ENCODE measurements at regions not wholly inside any gene's neighbourhood (a gene's known extent, or its start where the extent isn't known, plus 50 kb on each side); places are given as distances from the start of the nearest gene placed in this dataset.
"Not testable (repeated sequence)": the region's sequence is repeated elsewhere in the genome, so short reads cannot be mapped to it uniquely, and the experiment has no call there.

DNA sequence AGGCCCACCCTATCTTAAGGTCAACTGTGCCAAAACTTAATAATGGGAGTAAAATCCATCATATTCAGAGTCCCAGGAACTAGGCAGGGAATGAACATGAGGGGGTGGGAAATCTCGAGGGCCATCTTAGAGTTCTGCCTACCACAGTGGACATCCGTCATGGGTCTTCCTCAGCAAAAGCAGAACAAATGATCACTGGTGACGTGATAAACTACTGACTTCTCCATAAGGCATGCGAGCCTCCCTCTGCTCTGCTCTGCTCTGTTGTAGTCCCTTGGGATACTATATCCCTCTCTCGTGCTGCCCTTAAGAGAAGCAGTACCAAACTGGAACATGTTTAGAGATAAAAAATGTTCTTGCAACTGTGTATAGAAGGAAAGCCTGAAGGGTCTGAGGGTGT is 603.8 kb downstream of the TTLL7 start:
- in situ Hi-C loops (cut with MboI; ENCODE audit: low sequenced_read_pairs); POLR2A ChIA-PET (ENCODE audit: unreplicated experiment); CTCF ChIA-PET; DNase-seq; H3K79me1 ChIP-seq (ENCODE audit: low read depth in 1 of 2, low read length in 2 of 2); H3K9me3 ChIP-seq (ENCODE audit: control insufficient read depth, insufficient read depth, low read length); H2BK120ac ChIP-seq (ENCODE audit: low read depth, low read length); H4K20me1 ChIP-seq (ENCODE audit: insufficient read depth, low read length); H3K4me2 ChIP-seq (ENCODE audit: low read depth, low read length); H4K8ac ChIP-seq (ENCODE audit: low read depth in 2 of 2, low read length in 2 of 2); H3K9ac ChIP-seq (ENCODE audit: low read depth, low read length); ATAC-seq (ENCODE audit: low read depth); H3K4ac ChIP-seq (ENCODE audit: low read depth, low read length); BruUV-seq (replicated peaks); H3K56ac ChIP-seq (ENCODE audit: extremely low read depth, insufficient read depth, low read length); H3K9me1 ChIP-seq (ENCODE audit: insufficient read depth, low read length); H3K4me3 ChIP-seq (ENCODE audit: insufficient read depth, low read depth, low read length); dilution Hi-C loops (cut with HindIII; ENCODE audit: low sequenced_read_pairs, unreplicated experiment); H3K4me1 ChIP-seq (ENCODE audit: control insufficient read depth, insufficient read depth, low read length); H2AK5ac ChIP-seq (ENCODE audit: low read depth, low read length); H4K91ac ChIP-seq (ENCODE audit: insufficient read depth, low read depth, low read length); H2BK20ac ChIP-seq (ENCODE audit: low read depth, low read length); H2BK5ac ChIP-seq (ENCODE audit: low read depth, low read length, poor library complexity, severe bottlenecking); H3K14ac ChIP-seq (replicated peaks; ENCODE audit: low read depth, low read length); H3K23ac ChIP-seq (ENCODE audit: low read depth, low read length); intact Hi-C loops (cut with micrococcal nuclease); H2AFZ ChIP-seq (replicated peaks; ENCODE audit: low read length, poor library complexity); H2BK15ac ChIP-seq (ENCODE audit: low read depth, low read length); H3K18ac ChIP-seq (ENCODE audit: low read depth, low read length); H2AK9ac ChIP-seq (replicated peaks; ENCODE audit: low read depth, low read length, poor library complexity); H4K5ac ChIP-seq (ENCODE audit: low read depth, low read length); H3K27ac ChIP-seq (ENCODE audit: insufficient read depth, low read length); H3K27me3 ChIP-seq (ENCODE audit: control insufficient read depth, insufficient read depth, low read length); H3K36me3 ChIP-seq (ENCODE audit: control insufficient read depth, insufficient read depth, low read length): not testable (repeated sequence)
- WGBS, 2 experiments (ENCODE audit: extremely low coverage in 2 of 2, insufficient read length in 1 of 2), result no CpG with 5 or more reads among the region's 5 CpGs

DNA sequence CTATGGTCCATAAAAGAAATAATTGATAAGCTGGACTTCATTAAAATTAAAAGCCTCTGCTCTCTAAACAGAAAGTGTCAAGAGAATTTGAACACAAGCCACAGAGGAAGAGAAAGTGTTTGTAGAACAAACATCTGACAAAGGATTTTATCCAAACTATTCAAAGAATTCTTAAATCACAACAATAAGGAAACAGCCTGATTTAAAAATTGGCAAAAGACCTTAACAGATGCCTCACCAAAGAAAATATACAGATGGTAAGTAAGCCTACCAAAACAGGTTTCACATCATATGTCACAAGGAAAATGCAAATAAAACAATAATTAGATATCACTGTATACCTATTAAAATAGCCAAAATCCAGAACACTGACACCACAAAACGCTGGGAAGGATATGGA is 612.0 kb downstream of the TTLL7 start:
- H3K9ac ChIP-seq (ENCODE audit: low read depth, low read length); intact Hi-C loops (cut with micrococcal nuclease); H3K4me2 ChIP-seq (ENCODE audit: low read depth, low read length); H2BK5ac ChIP-seq (ENCODE audit: low read depth, low read length, poor library complexity, severe bottlenecking); H3K27me3 ChIP-seq (ENCODE audit: control insufficient read depth, insufficient read depth, low read length); DNase-seq; in situ Hi-C loops (cut with MboI; ENCODE audit: low sequenced_read_pairs); H2BK20ac ChIP-seq (ENCODE audit: low read depth, low read length); H4K20me1 ChIP-seq (ENCODE audit: insufficient read depth, low read length); CTCF ChIA-PET; dilution Hi-C loops (cut with HindIII; ENCODE audit: low sequenced_read_pairs, unreplicated experiment); H3K4me3 ChIP-seq (ENCODE audit: insufficient read depth, low read depth, low read length); H4K5ac ChIP-seq (ENCODE audit: low read depth, low read length); ATAC-seq (ENCODE audit: low read depth); H3K18ac ChIP-seq (ENCODE audit: low read depth, low read length); H4K91ac ChIP-seq (ENCODE audit: insufficient read depth, low read depth, low read length); H3K79me1 ChIP-seq (ENCODE audit: low read depth in 1 of 2, low read length in 2 of 2); H3K9me1 ChIP-seq (ENCODE audit: insufficient read depth, low read length); H3K36me3 ChIP-seq (ENCODE audit: control insufficient read depth, insufficient read depth, low read length); H2BK15ac ChIP-seq (ENCODE audit: low read depth, low read length); H2BK120ac ChIP-seq (ENCODE audit: low read depth, low read length); H2AK9ac ChIP-seq (replicated peaks; ENCODE audit: low read depth, low read length, poor library complexity); H3K4ac ChIP-seq (ENCODE audit: low read depth, low read length); H3K27ac ChIP-seq (ENCODE audit: insufficient read depth, low read length); H3K23ac ChIP-seq (ENCODE audit: low read depth, low read length); H2AK5ac ChIP-seq (ENCODE audit: low read depth, low read length); H2AFZ ChIP-seq (replicated peaks; ENCODE audit: low read length, poor library complexity); H3K14ac ChIP-seq (replicated peaks; ENCODE audit: low read depth, low read length); H3K9me3 ChIP-seq (ENCODE audit: control insufficient read depth, insufficient read depth, low read length); H4K8ac ChIP-seq (ENCODE audit: low read depth in 2 of 2, low read length in 2 of 2); H3K4me1 ChIP-seq (ENCODE audit: control insufficient read depth, insufficient read depth, low read length); POLR2A ChIA-PET (ENCODE audit: unreplicated experiment); H3K56ac ChIP-seq (ENCODE audit: extremely low read depth, insufficient read depth, low read length); BruUV-seq (replicated peaks): not testable (repeated sequence)
- WGBS, 2 experiments (ENCODE audit: extremely low coverage in 2 of 2, insufficient read length in 1 of 2), result no CpG with 5 or more reads among the region's 1 CpG
